Breast epithelium (tissue), 4 donors: ENCODE measurements at regions not wholly inside any gene's neighbourhood (a gene's known extent, or its start where the extent isn't known, plus 50 kb on each side); places are given as distances from the start of the nearest gene placed in this dataset.

Source experiments
- DNase-seq, 2 donors: peaks; one replicate each; pipeline ENCODE4 v3.0.0-alpha.2; 2019; ENCODE audit warnings: low spot score in 2 of 2
- H3K27ac ChIP-seq, 2 donors: fragments of 200-600 bp; sonication (generic) in 1 of 2; one replicate each; pipeline ENCODE4 v1.5.1; 2016 to 2019; ENCODE audit warnings: mild to moderate bottlenecking in 1 of 2
- H3K27me3 ChIP-seq, 2 donors: fragments of 200-600 bp; sonication (generic) in 1 of 2; one replicate each; pipeline versions ENCODE4 v1.5.1 to v1.6.0; 2017 to 2019; ENCODE audit warnings: control low read depth in 1 of 2, mild to moderate bottlenecking in 1 of 2
- H3K36me3 ChIP-seq: fragments of 200-600 bp; one replicate; pipeline ENCODE4 v1.5.1; 2019
- H3K4me1 ChIP-seq, 2 donors: fragments of 200-600 bp; sonication (generic); one replicate each; pipeline ENCODE4 v1.5.1; 2016 to 2019; ENCODE audit warnings: control low read depth in 1 of 2
- H3K4me3 ChIP-seq, 3 donors: fragments of 200-600 bp; sonication (generic); 1 replicate in 2 of 3; 2 replicates in 1 of 3; pipeline ENCODE4 v1.5.1; 2016 to 2019; ENCODE audit warnings: mild to moderate bottlenecking in 3 of 3, moderate library complexity in 2 of 3
- H3K9me3 ChIP-seq, 2 donors: fragments of 200-600 bp; sonication (generic) in 1 of 2; one replicate each; pipeline ENCODE4 v1.5.1; 2016 to 2019; ENCODE audit warnings: control low read depth in 1 of 2
- CTCF ChIP-seq, 3 donors: fragments of 450-650 bp; IDR thresholded peaks; one replicate each; pipeline ENCODE4 v1.5.1; 2016 to 2017; ENCODE audit warnings: antibody characterized with exemption in 3 of 3, mild to moderate bottlenecking in 3 of 3, moderate library complexity in 3 of 3
- POLR2A ChIP-seq: fragments of 450-650 bp; IDR thresholded peaks from one replicate; pipeline ENCODE4 v1.6.1; 2016; ENCODE audit warnings: antibody characterized with exemption, mild to moderate bottlenecking, moderate library complexity
- POLR2AphosphoS5 ChIP-seq, 3 donors: sonication (generic); formaldehyde crosslinking; IDR thresholded peaks; one replicate each; pipeline ENCODE4 v1.6.1; 2017; ENCODE audit warnings: antibody characterized with exemption in 3 of 3
- intact Hi-C: fragments of 100-400 bp; cut with DNase I; formaldehyde crosslinking; loops from one replicate; pipeline ENCODE4 v1.15.1; 2023; ENCODE audit warnings: low total_unique reads

GRCh38 chr20:11350126-11351005, 567.3 kb upstream of the BTBD3 start:
- intact Hi-C loops = no loop called here
- Histone ChIP-seq H3K27ac (peak overlapping the region; percentile 55 to 70), H3K4me3 (no peak overlapping the region), H3K36me3 (no peaks in the 10 kb centered on the region), H3K27me3 (no peaks in the 10 kb centered on the region), H3K4me1 (no peaks in the 10 kb centered on the region), H3K9me3 (no peaks in the 10 kb centered on the region)
- TF ChIP-seq POLR2A = no peak
- no peak for TF ChIP-seq POLR2AphosphoS5 (IDR thresholded peaks at IDR 0.05)
- no peak for TF ChIP-seq CTCF (IDR thresholded peaks at IDR 0.05)
- peak in 1 of 2 donors; percentile 80 for DNase-seq

- Histone ChIP-seq H3K36me3 (no peaks in the 10 kb centered on the region), H3K27ac (no peak overlapping the region), H3K4me3 (no peak overlapping the region), H3K27me3 (no peaks in the 10 kb centered on the region), H3K9me3 (no peaks in the 10 kb centered on the region), H3K4me1 (no peaks in the 10 kb centered on the region)
- DNase-seq = no peak
- intact Hi-C loops = no loop called here
- TF ChIP-seq POLR2A (no peak), CTCF (IDR thresholded peaks at IDR 0.05) (no peak), POLR2AphosphoS5 (IDR thresholded peaks at IDR 0.05) (no peak)
These were observed 565.7 kb upstream of the BTBD3 start for GRCh38 chr20:11352041-11352440.

- no peak overlapping the region for H3K4me3 ChIP-seq
- TF ChIP-seq POLR2AphosphoS5 (IDR thresholded peaks at IDR 0.05) = no peak
- intact Hi-C loops = no loop called here
- no peak overlapping the region for H3K27ac ChIP-seq
- no peaks in the 10 kb centered on the region for H3K36me3 ChIP-seq
- H3K9me3 ChIP-seq = no peaks in the 10 kb centered on the region
- DNase-seq = no peak
- no peaks in the 10 kb centered on the region for H3K4me1 ChIP-seq
- no peaks in the 10 kb centered on the region for H3K27me3 ChIP-seq
These were observed 562.8 kb upstream of the BTBD3 start for GRCh38 chr20:11354846-11355245.

- no peaks in the 10 kb centered on the region for H3K36me3 ChIP-seq
- no peak overlapping the region for H3K27ac ChIP-seq
- H3K4me3 ChIP-seq = no peak overlapping the region
- no peaks in the 10 kb centered on the region for H3K27me3 ChIP-seq
- no peaks in the 10 kb centered on the region for H3K9me3 ChIP-seq
- intact Hi-C loops = no loop called here
- no peaks in the 10 kb centered on the region for H3K4me1 ChIP-seq
- TF ChIP-seq CTCF (IDR thresholded peaks at IDR 0.05) (no peak), POLR2AphosphoS5 (IDR thresholded peaks at IDR 0.05) (no peak), POLR2A (no peak)
- no peak for DNase-seq
These were observed 562.3 kb upstream of the BTBD3 start for GRCh38 chr20:11355345-11355744.

- DNase-seq = no peak
- Histone ChIP-seq H3K4me1 (no peaks in the 10 kb centered on the region), H3K9me3 (no peaks in the 10 kb centered on the region), H3K36me3 (no peaks in the 10 kb centered on the region), H3K27me3 (no peaks in the 10 kb centered on the region), H3K27ac (no peak overlapping the region), H3K4me3 (no peak overlapping the region)
- intact Hi-C loops = no loop called here
- TF ChIP-seq POLR2AphosphoS5 (IDR thresholded peaks at IDR 0.05) (no peak), POLR2A (no peak), CTCF (IDR thresholded peaks at IDR 0.05) (no peak)
These were observed 561.6 kb upstream of the BTBD3 start for GRCh38 chr20:11356061-11356460.
